Testis (tissue), 2 donors: ENCODE measurements at regions not wholly inside any gene's neighbourhood (a gene's known extent, or its start where the extent isn't known, plus 50 kb on each side); places are given as distances from the start of the nearest gene placed in this dataset.

Source experiments
- POLR2A ChIP-seq: fragments of 450-650 bp; IDR thresholded peaks from one replicate; pipeline ENCODE4 v1.6.1; 2017; ENCODE audit warnings: antibody characterized with exemption, mild to moderate bottlenecking, moderate library complexity
- TF ChIP-seq, protein P1 (sequence below), 3 experiments: fragments of 450-650 bp in 2 of 3; fragments of 200-600 bp in 1 of 3; sonication (generic) in 1 of 3; IDR thresholded peaks; one replicate each; pipeline ENCODE4 v1.5.1; 2016 to 2019; ENCODE audit warnings: antibody characterized with exemption in 3 of 3, mild to moderate bottlenecking in 2 of 3, moderate library complexity in 1 of 3

- TF ChIP-seq, protein P1, sequence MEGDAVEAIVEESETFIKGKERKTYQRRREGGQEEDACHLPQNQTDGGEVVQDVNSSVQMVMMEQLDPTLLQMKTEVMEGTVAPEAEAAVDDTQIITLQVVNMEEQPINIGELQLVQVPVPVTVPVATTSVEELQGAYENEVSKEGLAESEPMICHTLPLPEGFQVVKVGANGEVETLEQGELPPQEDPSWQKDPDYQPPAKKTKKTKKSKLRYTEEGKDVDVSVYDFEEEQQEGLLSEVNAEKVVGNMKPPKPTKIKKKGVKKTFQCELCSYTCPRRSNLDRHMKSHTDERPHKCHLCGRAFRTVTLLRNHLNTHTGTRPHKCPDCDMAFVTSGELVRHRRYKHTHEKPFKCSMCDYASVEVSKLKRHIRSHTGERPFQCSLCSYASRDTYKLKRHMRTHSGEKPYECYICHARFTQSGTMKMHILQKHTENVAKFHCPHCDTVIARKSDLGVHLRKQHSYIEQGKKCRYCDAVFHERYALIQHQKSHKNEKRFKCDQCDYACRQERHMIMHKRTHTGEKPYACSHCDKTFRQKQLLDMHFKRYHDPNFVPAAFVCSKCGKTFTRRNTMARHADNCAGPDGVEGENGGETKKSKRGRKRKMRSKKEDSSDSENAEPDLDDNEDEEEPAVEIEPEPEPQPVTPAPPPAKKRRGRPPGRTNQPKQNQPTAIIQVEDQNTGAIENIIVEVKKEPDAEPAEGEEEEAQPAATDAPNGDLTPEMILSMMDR (IDR thresholded peaks at IDR 0.05), result no peak
- no peak for TF ChIP-seq POLR2A
Measured at GRCh38 chr2:221074238-221074637, 497.9 kb downstream of the EPHA4 start.
